A549 (cell line): ENCODE measurements at regions not wholly inside any gene's neighbourhood (a gene's known extent, or its start where the extent isn't known, plus 50 kb on each side); places are given as distances from the start of the nearest gene placed in this dataset.

ENCODE experiments used
- ATAC-seq, 2 experiments: fragments of 200-7000 bp in 1 of 2; fragments of >200 bp in 1 of 2; cut with Nextera tagmentation in 1 of 2; cut with Tn5 transposase in 1 of 2; 3 replicates each; pipeline versions ENCODE4 v1.8.0 to v1.9.1; 2018 to 2020; ENCODE audit warnings: mild to moderate bottlenecking in 1 of 2, moderate library complexity in 1 of 2
- CTCF ChIA-PET: fragments of 300-600 bp; sonication (Branson Sonifier 250); formaldehyde crosslinking; extraction: SDS; loops from one replicate; lab custom pipeline; 2021; ENCODE audit warnings: antibody characterized with exemption, inconsistent platforms; lab: Yijun Ruan, JAX
- POLR2A ChIA-PET: fragments of 350-600 bp; formaldehyde crosslinking; extraction: SDS; loops from one replicate; lab custom pipeline; 2021; ENCODE audit warnings: antibody characterized with exemption, inconsistent platforms; lab: Yijun Ruan, JAX
- DNase-seq, 2 experiments: peaks; one replicate each; pipeline versions ENCODE4 v3.0.0 to v3.0.0-alpha.2; 2011 to 2016; ENCODE audit warnings: low read depth in 1 of 2, low spot score in 1 of 2
- FAIRE-seq: peaks from 2 replicates; lab custom pipeline; 2011; peaks lifted over from hg19 to GRCh38; lab: Jason Lieb, UNC
- H3K27ac ChIP-seq, 2 experiments: fragments of >200 bp; sonication (Bioruptor Twin); formaldehyde crosslinking; 3 replicates each; pipeline ENCODE4 v1.5.1; 2016 to 2017
- H3K4me1 ChIP-seq: fragments of >200 bp; sonication (Bioruptor Twin); formaldehyde crosslinking; 3 replicates; pipeline ENCODE4 v1.6.1; 2016
- H3K4me2 ChIP-seq: fragments of >200 bp; sonication (Bioruptor Twin); formaldehyde crosslinking; 3 replicates; pipeline ENCODE4 v1.6.1; 2016
- H3K4me3 ChIP-seq: fragments of >200 bp; sonication (Bioruptor Twin); formaldehyde crosslinking; 3 replicates; pipeline ENCODE4 v1.5.1; 2016
- H3K9me3 ChIP-seq: fragments of >200 bp; sonication (Bioruptor Twin); formaldehyde crosslinking; 3 replicates; pipeline ENCODE4 v1.6.1; 2016
- BHLHE40 ChIP-seq: IDR thresholded peaks from 2 replicates; pipeline ENCODE4 v1.6.1; 2012; ENCODE audit warnings: low read depth, low read length, inconsistent platforms
- CBX8 ChIP-seq: fragments of 200-600 bp; sonication (generic); IDR thresholded peaks from 2 replicates; pipeline ENCODE4 v1.6.1; 2016
- CEBPB ChIP-seq, 2 experiments: fragments of >200 bp in 1 of 2; sonication (Bioruptor Twin) in 1 of 2; formaldehyde crosslinking in 1 of 2; IDR thresholded peaks; 2 replicates each; pipeline ENCODE4 v1.6.1; 2012 to 2016
- CHD2 ChIP-seq: fragments of 150-350 bp; IDR thresholded peaks from 2 replicates; pipeline ENCODE4 v1.6.1; 2014; ENCODE audit warnings: low read length; ENCODE audit not compliant: partially characterized antibody
- EHF ChIP-seq: fragments of 250-450 bp; sonication (Bioruptor Pico); IDR thresholded peaks from 2 replicates; pipeline ENCODE4 v1.5.0; 2020; ENCODE audit warnings: mild to moderate bottlenecking
- EHMT2 ChIP-seq: fragments of 200-600 bp; sonication (generic); IDR thresholded peaks from 2 replicates; pipeline ENCODE4 v1.6.1; 2016; ENCODE audit warnings: antibody characterized with exemption, low read depth, mild to moderate bottlenecking, moderate library complexity
- EP300 ChIP-seq, 2 experiments: fragments of >200 bp; sonication (Bioruptor Twin); formaldehyde crosslinking; IDR thresholded peaks; 2 replicates in 1 of 2; 3 replicates in 1 of 2; pipeline ENCODE4 v1.6.1; 2016 to 2017
- ESRRA ChIP-seq: fragments of 150-350 bp; IDR thresholded peaks from 2 replicates; pipeline ENCODE4 v1.6.1; 2014; ENCODE audit warnings: mild to moderate bottlenecking, low read length, borderline replicate concordance
- HDAC2 ChIP-seq: fragments of 200-600 bp; sonication (generic); IDR thresholded peaks from 2 replicates; pipeline ENCODE4 v1.6.1; 2016
- HOXA7 ChIP-seq: fragments of 250-450 bp; sonication (Bioruptor Pico); IDR thresholded peaks from 2 replicates; pipeline ENCODE4 v1.5.0; 2020; ENCODE audit warnings: mild to moderate bottlenecking, moderate library complexity
- HOXB13 ChIP-seq: fragments of 250-450 bp; sonication (Bioruptor Pico); IDR thresholded peaks from 2 replicates; pipeline ENCODE4 v1.5.0; 2020; ENCODE audit warnings: low read depth, mild to moderate bottlenecking, moderate library complexity
- HOXB5 ChIP-seq: fragments of 250-450 bp; sonication (Bioruptor Pico); IDR thresholded peaks from 2 replicates; pipeline ENCODE4 v1.5.0; 2020; ENCODE audit warnings: mild to moderate bottlenecking, moderate library complexity
- JUNB ChIP-seq: fragments of >200 bp; sonication (Bioruptor Twin); formaldehyde crosslinking; IDR thresholded peaks from 2 replicates; pipeline ENCODE4 v1.6.1; 2016
- KDM1A ChIP-seq: fragments of 200-600 bp; sonication (generic); IDR thresholded peaks from 2 replicates; pipeline ENCODE4 v1.6.1; 2016; ENCODE audit warnings: low read depth, mild to moderate bottlenecking
- MAFK ChIP-seq: fragments of 450-650 bp; IDR thresholded peaks from 2 replicates; pipeline ENCODE4 v1.6.1; 2014; ENCODE audit not compliant: partially characterized antibody
- MAZ ChIP-seq: fragments of 150-350 bp; IDR thresholded peaks from 2 replicates; pipeline ENCODE4 v1.6.1; 2014; ENCODE audit warnings: antibody characterized with exemption, low read depth, low read length, borderline replicate concordance
- NR3C1 ChIP-seq: fragments of >200 bp; sonication (Bioruptor Twin); formaldehyde crosslinking; IDR thresholded peaks from 3 replicates; pipeline ENCODE4 v1.6.1; 2017
- PHF8 ChIP-seq: fragments of 200-600 bp; sonication (generic); IDR thresholded peaks from 2 replicates; pipeline ENCODE4 v1.6.1; 2016; ENCODE audit warnings: low read depth, mild to moderate bottlenecking, antibody characterized with exemption, moderate library complexity, borderline replicate concordance
- POLR2AphosphoS2 ChIP-seq: conservative IDR thresholded peaks from 2 replicates; pipeline ENCODE4 v1.6.1; 2012; ENCODE audit warnings: low read length, improper control_type of control experiment, inconsistent platforms
- RAD21 ChIP-seq, 2 experiments: fragments of >200 bp in 1 of 2; sonication (Bioruptor Twin) in 1 of 2; formaldehyde crosslinking in 1 of 2; IDR thresholded peaks in 1 of 2; conservative IDR thresholded peaks in 1 of 2; 2 replicates in 1 of 2; 3 replicates in 1 of 2; pipeline ENCODE4 v1.6.1; 2012 to 2018; ENCODE audit warnings: inconsistent platforms in 1 of 2
- RCOR1 ChIP-seq: fragments of 150-350 bp; IDR thresholded peaks from 2 replicates; pipeline ENCODE4 v1.6.1; 2014; ENCODE audit warnings: antibody characterized with exemption, low read length, low read depth
- RNF2 ChIP-seq: fragments of 200-600 bp; sonication (generic); IDR thresholded peaks from 2 replicates; pipeline ENCODE4 v1.6.1; 2016; ENCODE audit warnings: low read depth, mild to moderate bottlenecking, antibody characterized with exemption, moderate library complexity, borderline replicate concordance
- SMC3 ChIP-seq: fragments of >200 bp; sonication (Bioruptor Twin); formaldehyde crosslinking; IDR thresholded peaks from 3 replicates; pipeline ENCODE4 v1.6.1; 2018; ENCODE audit warnings: inconsistent platforms
- SREBF2 ChIP-seq: fragments of 450-650 bp; IDR thresholded peaks from 2 replicates; pipeline ENCODE4 v1.6.1; 2014; ENCODE audit warnings: mild to moderate bottlenecking, moderate library complexity
- ZFP36 ChIP-seq: fragments of 450-650 bp; IDR thresholded peaks from 2 replicates; pipeline ENCODE4 v1.6.1; 2014; ENCODE audit warnings: borderline replicate concordance; ENCODE audit not compliant: partially characterized antibody
- ZSCAN20 ChIP-seq: fragments of 250-450 bp; sonication (Bioruptor Pico); IDR thresholded peaks from 2 replicates; pipeline ENCODE4 v1.8.0; 2022; ENCODE audit warnings: mild to moderate bottlenecking, moderate library complexity
- WGBS: methylation state at CpG from one replicate; pipeline ENCODE4 v1.1.6; 2017; ENCODE audit errors: missing lambda C conversion rate; 5-methylcytosine and 5-hydroxymethylcytosine counted together
- TF ChIP-seq, protein P1 (sequence below): fragments of 250-450 bp; sonication (Bioruptor Pico); IDR thresholded peaks from 2 replicates; pipeline ENCODE4 v1.5.0; 2020; ENCODE audit warnings: low read depth, mild to moderate bottlenecking, moderate library complexity
- TF ChIP-seq, protein P2 (sequence below): IDR thresholded peaks from 2 replicates; pipeline ENCODE4 v1.6.1; 2012
- TF ChIP-seq, protein P3 (sequence below): fragments of >200 bp; sonication (Bioruptor Twin); formaldehyde crosslinking; IDR thresholded peaks from 3 replicates; pipeline ENCODE4 v1.5.1; 2016
- TF ChIP-seq, protein P4 (sequence below): IDR thresholded peaks from 2 replicates; pipeline ENCODE4 v1.6.1; 2012

DNA sequence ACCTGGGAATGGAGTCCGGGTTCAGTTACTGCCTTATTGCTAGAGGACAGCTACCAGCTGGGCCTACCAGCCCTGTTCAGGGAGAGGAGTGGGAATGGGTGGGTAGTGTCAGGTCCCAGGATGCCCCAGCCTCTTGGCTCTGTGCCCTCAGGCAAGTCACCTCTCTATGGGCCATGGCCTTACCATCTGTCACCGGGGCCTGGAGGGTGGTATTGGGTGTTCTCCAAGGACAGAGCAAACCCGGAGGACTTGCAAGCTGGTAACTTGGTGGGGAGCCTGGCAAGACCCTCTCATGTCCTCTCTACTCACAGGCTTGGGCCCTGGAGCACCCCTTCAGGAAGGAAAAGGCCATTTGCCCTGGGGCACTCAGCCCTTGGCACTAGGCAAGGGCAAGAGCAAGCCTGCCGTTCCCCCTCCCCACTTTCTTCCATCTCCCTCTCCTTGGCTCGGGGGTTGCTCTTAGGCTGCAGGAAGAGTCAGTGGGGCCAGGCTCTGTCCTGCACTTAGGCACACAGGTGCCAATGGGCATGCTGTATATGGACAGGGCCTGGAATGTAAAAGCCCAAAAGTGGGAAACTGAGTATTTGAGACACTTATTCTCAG, 170.0 kb upstream of the ZNF267 start (continued):
- TF ChIP-seq, protein P1, sequence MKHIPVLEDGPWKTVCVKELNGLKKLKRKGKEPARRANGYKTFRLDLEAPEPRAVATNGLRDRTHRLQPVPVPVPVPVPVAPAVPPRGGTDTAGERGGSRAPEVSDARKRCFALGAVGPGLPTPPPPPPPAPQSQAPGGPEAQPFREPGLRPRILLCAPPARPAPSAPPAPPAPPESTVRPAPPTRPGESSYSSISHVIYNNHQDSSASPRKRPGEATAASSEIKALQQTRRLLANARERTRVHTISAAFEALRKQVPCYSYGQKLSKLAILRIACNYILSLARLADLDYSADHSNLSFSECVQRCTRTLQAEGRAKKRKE (CRISPR knock-in tag): no peak
- TF ChIP-seq MAFK (no peak), EHF (CRISPR knock-in tag) (no peak), CEBPB (IDR thresholded peaks at IDR 0.05) (no peak)

DNA sequence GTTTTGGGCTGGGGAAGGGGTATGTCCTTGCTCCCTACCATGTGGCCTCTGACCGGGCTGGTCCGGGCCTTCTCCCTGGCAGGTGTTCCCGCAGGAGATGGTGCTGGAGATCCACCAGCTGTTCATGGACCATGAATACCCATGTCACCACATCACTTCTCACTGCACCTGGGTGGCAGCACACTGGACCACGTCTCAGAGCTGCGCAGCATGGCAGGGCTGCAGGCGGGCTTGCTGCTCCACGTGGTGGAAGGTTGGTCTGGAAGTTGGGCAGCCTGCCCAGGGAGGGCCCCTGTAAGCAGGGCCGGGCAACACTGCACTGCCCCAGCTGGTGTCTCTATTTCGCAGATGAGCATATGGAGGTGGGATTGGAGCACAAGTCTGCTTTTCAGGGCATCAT, 169.5 kb upstream of the ZNF267 start:
- no peak overlapping the region for H3K27ac ChIP-seq
- ATAC-seq (no peak), FAIRE-seq (no peak), DNase-seq (no peak)
- POLR2A ChIA-PET: no interaction called here
- CTCF ChIA-PET: no interaction called here
- H3K4me3 ChIP-seq: no peak overlapping the region
- WGBS: 89% methylated on average over 7 of the region's 9 CpGs
- H3K4me2 ChIP-seq: no peak overlapping the region
- no peaks in the 10 kb centered on the region for H3K9me3 ChIP-seq
- peaks cover 5% of the 10 kb centered on the region; the same call in 2 of the 3 replicates for H3K4me1 ChIP-seq
- TF ChIP-seq RAD21 (conservative IDR thresholded peaks at IDR 0.05 in 1 of 2, IDR thresholded peaks at IDR 0.05 in 1 of 2) (no peak), RNF2 (no peak), JUNB (no peak), CHD2 (no peak), KDM1A (no peak), HOXB13 (CRISPR knock-in tag) (no peak)
- TF ChIP-seq, protein P2, sequence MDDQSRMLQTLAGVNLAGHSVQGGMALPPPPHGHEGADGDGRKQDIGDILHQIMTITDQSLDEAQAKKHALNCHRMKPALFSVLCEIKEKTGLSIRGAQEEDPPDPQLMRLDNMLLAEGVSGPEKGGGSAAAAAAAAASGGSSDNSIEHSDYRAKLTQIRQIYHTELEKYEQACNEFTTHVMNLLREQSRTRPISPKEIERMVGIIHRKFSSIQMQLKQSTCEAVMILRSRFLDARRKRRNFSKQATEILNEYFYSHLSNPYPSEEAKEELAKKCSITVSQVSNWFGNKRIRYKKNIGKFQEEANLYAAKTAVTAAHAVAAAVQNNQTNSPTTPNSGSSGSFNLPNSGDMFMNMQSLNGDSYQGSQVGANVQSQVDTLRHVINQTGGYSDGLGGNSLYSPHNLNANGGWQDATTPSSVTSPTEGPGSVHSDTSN: no peak

DNA sequence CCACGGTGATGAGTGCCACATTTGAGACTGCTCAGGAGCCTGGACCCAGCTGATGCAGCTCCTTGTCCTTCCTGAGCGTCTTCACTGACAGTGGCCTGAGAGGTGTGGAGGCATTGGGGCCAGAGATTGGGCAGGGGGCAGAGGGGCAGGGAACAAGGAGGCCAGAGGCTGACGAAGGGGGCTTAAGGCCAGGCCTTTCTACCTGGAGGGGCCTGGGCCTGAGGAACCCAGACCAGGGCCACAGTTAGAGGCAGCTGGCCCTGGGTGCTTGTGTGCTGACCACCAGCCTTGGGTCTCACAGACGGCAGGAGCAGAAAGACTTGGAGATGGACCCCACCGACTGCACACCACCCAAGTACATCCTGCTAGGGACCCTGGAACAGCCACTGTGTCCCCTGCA, 168.2 kb upstream of the ZNF267 start:
- FAIRE-seq (no peak), ATAC-seq (no peak), DNase-seq (no peak)
- WGBS: 83% methylated on average over 5 of the region's 5 CpGs
- no peak for TF ChIP-seq HDAC2
- TF ChIP-seq CBX8: no peak
- TF ChIP-seq, protein P3, sequence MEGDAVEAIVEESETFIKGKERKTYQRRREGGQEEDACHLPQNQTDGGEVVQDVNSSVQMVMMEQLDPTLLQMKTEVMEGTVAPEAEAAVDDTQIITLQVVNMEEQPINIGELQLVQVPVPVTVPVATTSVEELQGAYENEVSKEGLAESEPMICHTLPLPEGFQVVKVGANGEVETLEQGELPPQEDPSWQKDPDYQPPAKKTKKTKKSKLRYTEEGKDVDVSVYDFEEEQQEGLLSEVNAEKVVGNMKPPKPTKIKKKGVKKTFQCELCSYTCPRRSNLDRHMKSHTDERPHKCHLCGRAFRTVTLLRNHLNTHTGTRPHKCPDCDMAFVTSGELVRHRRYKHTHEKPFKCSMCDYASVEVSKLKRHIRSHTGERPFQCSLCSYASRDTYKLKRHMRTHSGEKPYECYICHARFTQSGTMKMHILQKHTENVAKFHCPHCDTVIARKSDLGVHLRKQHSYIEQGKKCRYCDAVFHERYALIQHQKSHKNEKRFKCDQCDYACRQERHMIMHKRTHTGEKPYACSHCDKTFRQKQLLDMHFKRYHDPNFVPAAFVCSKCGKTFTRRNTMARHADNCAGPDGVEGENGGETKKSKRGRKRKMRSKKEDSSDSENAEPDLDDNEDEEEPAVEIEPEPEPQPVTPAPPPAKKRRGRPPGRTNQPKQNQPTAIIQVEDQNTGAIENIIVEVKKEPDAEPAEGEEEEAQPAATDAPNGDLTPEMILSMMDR: no peak
- H3K4me3 ChIP-seq: no peak overlapping the region
- peaks cover 5% of the 10 kb centered on the region; the same call in 2 of the 3 replicates for H3K4me1 ChIP-seq
- H3K4me2 ChIP-seq: no peak overlapping the region
- H3K27ac ChIP-seq: no peak overlapping the region
- H3K9me3 ChIP-seq: no peaks in the 10 kb centered on the region
- POLR2A ChIA-PET: no interaction called here
- CTCF ChIA-PET: interaction anchor here (1.5 kb wide), 1 partner anchor 9 kb away, joined by 3 read pairs; no protein-coding TSS in a partner anchor

DNA sequence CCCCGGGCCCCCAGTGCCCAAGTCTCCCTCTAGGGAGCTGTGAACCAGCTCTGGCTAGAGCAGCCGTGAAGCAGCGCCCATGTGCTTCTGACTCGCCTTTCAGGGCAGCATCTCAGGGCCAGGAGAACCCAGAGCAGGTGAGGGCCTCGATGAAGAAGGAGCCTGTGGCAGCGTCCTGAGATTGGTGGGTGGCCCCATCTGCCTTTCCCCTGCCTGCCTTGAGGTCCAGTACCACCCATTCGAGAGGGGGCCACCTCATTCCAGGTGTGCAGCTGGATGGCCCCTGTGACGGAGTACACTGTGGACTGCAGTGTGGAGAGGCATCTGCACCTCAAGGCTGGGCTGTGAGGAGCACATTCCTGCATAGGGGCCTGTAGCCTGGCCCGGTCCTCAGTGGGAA, 167.3 kb upstream of the ZNF267 start:
- CTCF ChIA-PET: interaction anchor here (1.5 kb wide), 1 partner anchor 8 kb away, joined by 3 read pairs; no protein-coding TSS in a partner anchor
- TF ChIP-seq SREBF2 (no peak), ZFP36 (no peak), EP300 (IDR thresholded peaks at IDR 0.05) (no peak), BHLHE40 (no peak), PHF8 (no peak), NR3C1 (no peak), EHMT2 (no peak), HOXA7 (no peak), HOXB5 (CRISPR knock-in tag) (no peak), RAD21 (conservative IDR thresholded peaks at IDR 0.05 in 1 of 2, IDR thresholded peaks at IDR 0.05 in 1 of 2) (no peak), MAZ (no peak), SMC3 (no peak), POLR2AphosphoS2 (no peak), ZSCAN20 (no peak), ESRRA (no peak), RCOR1 (no peak)
- TF ChIP-seq, protein P2: no peak
- TF ChIP-seq, protein P4, sequence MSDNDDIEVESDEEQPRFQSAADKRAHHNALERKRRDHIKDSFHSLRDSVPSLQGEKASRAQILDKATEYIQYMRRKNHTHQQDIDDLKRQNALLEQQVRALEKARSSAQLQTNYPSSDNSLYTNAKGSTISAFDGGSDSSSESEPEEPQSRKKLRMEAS: no peak

More for the DNA sequence above, 167.3 kb upstream of the ZNF267 start:
- WGBS: 70% methylated on average over 5 of the region's 9 CpGs
- DNase-seq: no peak
- Histone ChIP-seq H3K27ac (no peak overlapping the region), H3K4me1 (peaks cover 1% of the 10 kb centered on the region; the same call in 2 of the 3 replicates), H3K9me3 (no peaks in the 10 kb centered on the region), H3K4me3 (no peak overlapping the region), H3K4me2 (no peak overlapping the region)
- POLR2A ChIA-PET: no interaction called here
- no peak for ATAC-seq
- no peak for FAIRE-seq
